K562 (cell line): ENCODE measurements at regions not wholly inside any gene's neighbourhood (a gene's known extent, or its start where the extent isn't known, plus 50 kb on each side); places are given as distances from the start of the nearest gene placed in this dataset.

Experiments
- ATAC-seq: fragments of 200-7000 bp; cut with Tn5 transposase; 3 replicates; pipeline ENCODE4 v1.9.1; 2020; ENCODE audit warnings: moderate library complexity
- BruUV-seq: library from RNA; stranded (reverse); fragments of 400-500 nt; replicated peaks from 2 replicates; lab custom pipeline; 2021; lab: Mats Ljungman, UMichigan
- CTCF ChIA-PET: fragments of 300-600 bp; formaldehyde crosslinking; extraction: SDS; loops from one replicate; lab custom pipeline; 2021; ENCODE audit warnings: low intra/inter-chr PET ratio; lab: Yijun Ruan, JAX
- POLR2A ChIA-PET: fragments of 300-600, 350-650 bp; sonication (Branson Sonifier 250); formaldehyde crosslinking; extraction: SDS; loops from one replicate; lab custom pipeline; 2021; ENCODE audit warnings: antibody characterized with exemption, inconsistent platforms; lab: Yijun Ruan, JAX
- DNase-seq, 4 experiments: peaks; one replicate each; pipeline versions ENCODE4 v3.0.0 to v3.0.0-alpha.2; 2011 to 2018; ENCODE audit warnings: low spot score in 3 of 4, mixed read lengths in 3 of 4; ENCODE audit errors: extremely low read depth in 1 of 4
- FAIRE-seq: peaks from 2 replicates; lab custom pipeline; 2011; peaks lifted over from hg19 to GRCh38; lab: Jason Lieb, UNC
- H2AFZ ChIP-seq: 2 replicates; pipeline ENCODE4 v1.6.0; 2011; ENCODE audit warnings: low read depth, low read length, control low read depth, inconsistent platforms
- H3K27ac ChIP-seq: fragments of 200-600 bp; 3 replicates; pipeline ENCODE4 v1.8.0; 2011; ENCODE audit warnings: low read depth, mild to moderate bottlenecking, control low read depth, inconsistent platforms, low read length, moderate library complexity, mixed read lengths; ENCODE audit errors: extremely low read depth
- H3K27me3 ChIP-seq, 2 experiments: fragments of 300-600 bp in 1 of 2; 2 replicates in 1 of 2; 3 replicates in 1 of 2; pipeline versions ENCODE4 v1.6.0 to v1.8.0; 2011; ENCODE audit warnings: inconsistent platforms in 2 of 2, low read length in 2 of 2, mild to moderate bottlenecking in 1 of 2, mixed read lengths in 1 of 2, moderate library complexity in 1 of 2; ENCODE audit not compliant: control insufficient read depth in 2 of 2, insufficient read depth in 2 of 2
- H3K36me3 ChIP-seq: fragments of 300-600 bp; 3 replicates; pipeline ENCODE4 v1.8.0; 2011; ENCODE audit warnings: mild to moderate bottlenecking, low read length, inconsistent platforms; ENCODE audit not compliant: control insufficient read depth, insufficient read depth
- H3K4me1 ChIP-seq, 2 experiments: fragments of 200-600 bp in 1 of 2; replicated peaks in 1 of 2; 2 replicates in 1 of 2; 3 replicates in 1 of 2; pipeline versions ENCODE4 v1.5.1 to v1.8.0; 2011; ENCODE audit warnings: inconsistent platforms in 2 of 2, low read length in 2 of 2, mild to moderate bottlenecking in 1 of 2, mixed read lengths in 1 of 2, moderate library complexity in 1 of 2; ENCODE audit not compliant: control insufficient read depth in 2 of 2, insufficient read depth in 2 of 2
- H3K4me2 ChIP-seq: 2 replicates; pipeline ENCODE4 v1.6.1; 2011; ENCODE audit warnings: low read length, control low read depth, inconsistent platforms, mixed read lengths; ENCODE audit not compliant: insufficient read depth
- H3K4me3 ChIP-seq: fragments of 200-600 bp; sonication (generic), shearing (Covaris generic); 2 replicates; pipeline ENCODE4 v1.5.1; 2016; ENCODE audit warnings: control low read depth, inconsistent platforms
- H3K79me2 ChIP-seq: fragments of 200-600 bp; 3 replicates; pipeline ENCODE4 v1.8.0; 2011; ENCODE audit warnings: low read length, inconsistent platforms; ENCODE audit not compliant: control insufficient read depth, insufficient read depth
- H3K9ac ChIP-seq, 2 experiments: 2 replicates each; pipeline versions ENCODE4 v1.6.0 to v1.6.1; 2011; ENCODE audit warnings: low read depth in 2 of 2, low read length in 2 of 2, control low read depth in 1 of 2, inconsistent platforms in 1 of 2, mild to moderate bottlenecking in 1 of 2, mixed read lengths in 1 of 2; ENCODE audit not compliant: insufficient read depth in 1 of 2
- H3K9me1 ChIP-seq: one replicate; pipeline ENCODE4 v1.6.0; 2011; ENCODE audit warnings: inconsistent platforms, mild to moderate bottlenecking, low read length, moderate library complexity; ENCODE audit not compliant: control insufficient read depth, insufficient read depth
- H3K9me3 ChIP-seq: replicated peaks from 2 replicates; pipeline ENCODE4 v1.5.1; 2011; ENCODE audit warnings: low read depth, low read length, inconsistent platforms; ENCODE audit not compliant: control insufficient read depth, insufficient read depth
- H4K20me1 ChIP-seq: replicated peaks from 2 replicates; pipeline ENCODE4 v1.6.1; 2011; ENCODE audit warnings: low read length, inconsistent platforms, mixed read lengths; ENCODE audit not compliant: control insufficient read depth, insufficient read depth
- ADNP ChIP-seq: fragments of 200-800 bp; sonication (Bioruptor generic); IDR thresholded peaks from 2 replicates; pipeline ENCODE4 v1.6.1; 2016; ENCODE audit warnings: missing genetic modification characterization, missing compliant biosample characterization
- BCOR ChIP-seq: fragments of 450-650 bp; IDR thresholded peaks from 2 replicates; pipeline ENCODE4 v1.6.1; 2016
- FOXM1 ChIP-seq, 2 experiments: fragments of 450-650 bp in 1 of 2; sonication (generic) in 1 of 2; formaldehyde crosslinking in 1 of 2; IDR thresholded peaks; 2 replicates each; pipeline versions ENCODE4 v1.6.1 to v1.9.0; 2017 to 2022; ENCODE audit warnings: low read depth in 2 of 2, mild to moderate bottlenecking in 2 of 2, missing genetic modification reagents in 1 of 2, moderate library complexity in 1 of 2
- GTF3C2 ChIP-seq: IDR thresholded peaks from 3 replicates; pipeline ENCODE4 v1.6.1; 2011; ENCODE audit warnings: borderline replicate concordance, mild to moderate bottlenecking, moderate library complexity; ENCODE audit not compliant: insufficient read length; ENCODE audit errors: extremely low read depth
- HNRNPUL1 ChIP-seq: fragments of 200-400 bp; formaldehyde crosslinking; IDR thresholded peaks from 2 replicates; pipeline ENCODE4 v1.6.1; 2017; ENCODE audit warnings: low read length
- KDM1A ChIP-seq, 2 experiments: fragments of 450-650 bp; IDR thresholded peaks; 2 replicates each; pipeline ENCODE4 v1.6.1; 2016; ENCODE audit warnings: mild to moderate bottlenecking in 2 of 2
- MCM7 ChIP-seq, 2 experiments: fragments of 450-650 bp; IDR thresholded peaks; 2 replicates each; pipeline ENCODE4 v1.6.1; 2016 to 2018
- MEIS2 ChIP-seq: fragments of 450-650 bp; IDR thresholded peaks from 2 replicates; pipeline ENCODE4 v1.6.1; 2014; ENCODE audit warnings: mild to moderate bottlenecking; ENCODE audit not compliant: partially characterized antibody
- RBM25 ChIP-seq: fragments of 200-400 bp; formaldehyde crosslinking; IDR thresholded peaks from 2 replicates; pipeline ENCODE4 v1.6.1; 2018; ENCODE audit warnings: low read length, low read depth, moderate library complexity; ENCODE audit not compliant: severe bottlenecking
- RBM39 ChIP-seq: fragments of 200-400 bp; formaldehyde crosslinking; optimal IDR thresholded peaks from 2 replicates; pipeline ENCODE3; 2018; ENCODE audit warnings: low read depth, low read length
- WGBS: fragments of 100-300 bp; shearing (Covaris generic); methylation state at CpG from one replicate; pipeline ENCODE4 v1.1.6; 2016; ENCODE audit warnings: low coverage, mixed read lengths; ENCODE audit not compliant: insufficient coverage; ENCODE audit errors: missing lambda C conversion rate; 5-methylcytosine and 5-hydroxymethylcytosine counted together
- in situ Hi-C: fragments of 300-500 bp; cut with MboI; formaldehyde crosslinking; loops from 4 replicates; pipeline ENCODE4 v1.15.0; 2018; ENCODE audit warnings: inconsistent platforms, mixed read lengths
- intact Hi-C: fragments of 100-400 bp; cut with micrococcal nuclease; formaldehyde crosslinking; loops from 2 replicates; pipeline ENCODE4 v1.14.2; 2022
- TF ChIP-seq, protein P1 (sequence below): fragments of 200-400 bp; formaldehyde crosslinking; IDR thresholded peaks from 2 replicates; pipeline ENCODE4 v1.6.1; 2017; ENCODE audit warnings: mild to moderate bottlenecking, low read depth, low read length, moderate library complexity

DNA sequence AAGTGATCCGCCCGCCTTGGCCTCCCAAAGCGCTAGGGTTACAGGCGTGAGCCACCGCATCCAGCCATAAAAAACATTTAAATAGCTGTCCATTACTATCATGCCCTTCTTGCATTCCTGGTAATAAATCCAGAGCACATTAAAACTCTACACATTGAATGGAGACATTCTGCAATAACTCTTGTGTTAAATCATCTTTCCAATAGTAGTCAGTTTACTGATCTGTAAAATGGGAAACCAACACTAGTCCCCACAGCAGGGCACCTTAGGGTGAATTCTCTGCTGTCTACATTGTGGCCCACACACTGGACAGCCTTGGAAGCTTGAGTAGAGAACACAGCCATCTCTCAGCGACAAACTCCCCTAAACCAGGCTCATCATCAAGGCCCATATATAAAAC lies 85.5 kb upstream of the NUDT4 start:
- FAIRE-seq = no peak
- no peak overlapping the region for H3K4me2 ChIP-seq
- H3K9ac ChIP-seq = no peak overlapping the region
- CTCF ChIA-PET = no interaction called here
- no peaks in the 10 kb centered on the region for H3K27me3 ChIP-seq
- BruUV-seq = no TSS peak
- in situ Hi-C loops = no loop called here
- no peaks in the 10 kb centered on the region for H3K79me2 ChIP-seq
- WGBS = 84% methylated on average over 6 of the region's 6 CpGs
- H3K27ac ChIP-seq = no peak overlapping the region
- no peak for ATAC-seq
- H3K36me3 ChIP-seq = no peaks in the 10 kb centered on the region
- H3K9me3 ChIP-seq = no peaks in the 10 kb centered on the region
- no peaks in the 10 kb centered on the region for H3K9me1 ChIP-seq
- H2AFZ ChIP-seq = no peak overlapping the region
- POLR2A ChIA-PET = interaction anchor here (0.6 kb wide), 1 partner anchor 52 kb away, joined by 3 read pairs; no protein-coding TSS in a partner anchor
- intact Hi-C loops = no loop called here
- DNase-seq = no peak
- TF ChIP-seq, protein P1, sequence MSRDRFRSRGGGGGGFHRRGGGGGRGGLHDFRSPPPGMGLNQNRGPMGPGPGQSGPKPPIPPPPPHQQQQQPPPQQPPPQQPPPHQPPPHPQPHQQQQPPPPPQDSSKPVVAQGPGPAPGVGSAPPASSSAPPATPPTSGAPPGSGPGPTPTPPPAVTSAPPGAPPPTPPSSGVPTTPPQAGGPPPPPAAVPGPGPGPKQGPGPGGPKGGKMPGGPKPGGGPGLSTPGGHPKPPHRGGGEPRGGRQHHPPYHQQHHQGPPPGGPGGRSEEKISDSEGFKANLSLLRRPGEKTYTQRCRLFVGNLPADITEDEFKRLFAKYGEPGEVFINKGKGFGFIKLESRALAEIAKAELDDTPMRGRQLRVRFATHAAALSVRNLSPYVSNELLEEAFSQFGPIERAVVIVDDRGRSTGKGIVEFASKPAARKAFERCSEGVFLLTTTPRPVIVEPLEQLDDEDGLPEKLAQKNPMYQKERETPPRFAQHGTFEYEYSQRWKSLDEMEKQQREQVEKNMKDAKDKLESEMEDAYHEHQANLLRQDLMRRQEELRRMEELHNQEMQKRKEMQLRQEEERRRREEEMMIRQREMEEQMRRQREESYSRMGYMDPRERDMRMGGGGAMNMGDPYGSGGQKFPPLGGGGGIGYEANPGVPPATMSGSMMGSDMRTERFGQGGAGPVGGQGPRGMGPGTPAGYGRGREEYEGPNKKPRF = no peak
- peak in 1 of 2 experiments; percentile 57; a peak in 2 of 4 replicates for TF ChIP-seq KDM1A (IDR thresholded peaks at IDR 0.05)
- peak; percentile 90 for TF ChIP-seq BCOR
- TF ChIP-seq ADNP = peak; percentile 71
- TF ChIP-seq MEIS2 = no peak
- no peak for TF ChIP-seq MCM7 (IDR thresholded peaks at IDR 0.05)
- peak; percentile 54 for TF ChIP-seq RBM25
- no peak for TF ChIP-seq RBM39
- no peak for TF ChIP-seq HNRNPUL1
- no peak for TF ChIP-seq GTF3C2
- TF ChIP-seq FOXM1 (IDR thresholded peaks at IDR 0.05; ENCODE audit: low read depth) = no peak
- TF ChIP-seq FOXM1 (CRISPR knock-in tag; IDR thresholded peaks at IDR 0.05; ENCODE audit: low read depth) = no peak
- no peak overlapping the region for H3K4me3 ChIP-seq
- H4K20me1 ChIP-seq = no peaks in the 10 kb centered on the region
- peaks cover 0 to 1% of the 10 kb centered on the region in 2 experiments; a peak in 2 of 5 replicates for H3K4me1 ChIP-seq
